RWPE1 (cell line): ENCODE measurements at regions not wholly inside any gene's neighbourhood (a gene's known extent, or its start where the extent isn't known, plus 50 kb on each side); places are given as distances from the start of the nearest gene placed in this dataset.
A peak's percentile ranks its signal among the peaks of the same experiment; 100 is the strongest.

ENCODE experiments used
- CTCF ChIA-PET: fragments of 350-600 bp; sonication (Branson Sonifier 250); formaldehyde crosslinking; extraction: SDS; loops from one replicate; lab custom pipeline; 2021; lab: Yijun Ruan, JAX
- POLR2A ChIA-PET: fragments of 400-600 bp; formaldehyde crosslinking; extraction: SDS; loops from one replicate; lab custom pipeline; 2020; ENCODE audit warnings: antibody characterized with exemption; ENCODE audit not compliant: low non-redundant PET; lab: Yijun Ruan, JAX
- DNase-seq: peaks from one replicate; pipeline ENCODE4 v3.0.0; 2012; ENCODE audit warnings: low spot score
- H3K27ac ChIP-seq: fragments of 450-650 bp; 2 replicates; pipeline ENCODE4 v1.5.1; 2017
- CTCF ChIP-seq: fragments of 450-650 bp; conservative IDR thresholded peaks from 2 replicates; pipeline ENCODE4 v1.5.1; 2017; ENCODE audit warnings: low read depth, mild to moderate bottlenecking

GRCh38 chr2:142220239-142220638 is 89.4 kb upstream of the LRP1B start:
- ChIA-PET CTCF (interaction anchor here (0.6 kb wide), 1 partner anchor 151 kb away, joined by 3 read pairs; no protein-coding TSS in a partner anchor), POLR2A (no interaction called here)
- no peak for TF ChIP-seq CTCF
- DNase-seq, result no peak
- no peak overlapping the region for H3K27ac ChIP-seq

GRCh38 chr2:142218471-142218870 is 87.7 kb upstream of the LRP1B start:
- H3K27ac ChIP-seq, result no peak overlapping the region
- CTCF ChIA-PET, result interaction anchor here (0.5 kb wide), 1 partner anchor 10 kb away, joined by 3 read pairs; no protein-coding TSS in a partner anchor
- peak; percentile 1 for DNase-seq
- POLR2A ChIA-PET, result no interaction called here
- TF ChIP-seq CTCF, result no peak

- ChIA-PET POLR2A (no interaction called here), CTCF (no interaction called here)
- no peak overlapping the region for H3K27ac ChIP-seq
- TF ChIP-seq CTCF, result no peak
- DNase-seq, result no peak
These were observed 87.0 kb upstream of the LRP1B start for GRCh38 chr2:142217804-142218203.

- ChIA-PET POLR2A (no interaction called here), CTCF (no interaction called here)
- no peak overlapping the region for H3K27ac ChIP-seq
- TF ChIP-seq CTCF, result no peak
- no peak for DNase-seq
These were observed 69.2 kb upstream of the LRP1B start for GRCh38 chr2:142200062-142200461.

- no peak for TF ChIP-seq CTCF
These were observed 68.3 kb upstream of the LRP1B start for GRCh38 chr2:142199073-142199472.

GRCh38 chr2:142190805-142191204 is 60.0 kb upstream of the LRP1B start:
- CTCF ChIA-PET, result no interaction called here
- DNase-seq, result no peak

More at GRCh38 chr2:142199073-142199472, 68.3 kb upstream of the LRP1B start:
- no peak overlapping the region for H3K27ac ChIP-seq
- DNase-seq, result no peak
- CTCF ChIA-PET, result no interaction called here
- POLR2A ChIA-PET, result no interaction called here

More at GRCh38 chr2:142190805-142191204, 60.0 kb upstream of the LRP1B start:
- no peak overlapping the region for H3K27ac ChIP-seq
- POLR2A ChIA-PET, result no interaction called here
- no peak for TF ChIP-seq CTCF
